Limb (tissue), 2 donors: ENCODE measurements at regions not wholly inside any gene's neighbourhood (a gene's known extent, or its start where the extent isn't known, plus 50 kb on each side); places are given as distances from the start of the nearest gene placed in this dataset.

Experiments
- DNase-seq, 2 donors: peaks; one replicate each; pipeline ENCODE4 v3.0.0-alpha.2; 2016; ENCODE audit errors: extremely low spot score in 2 of 2

- DNase-seq: peak in 1 of 2 donors; percentile 13
These were observed 449.0 kb downstream of the MATN1 start for GRCh38 chr1:30274173-30274970.

DNA sequence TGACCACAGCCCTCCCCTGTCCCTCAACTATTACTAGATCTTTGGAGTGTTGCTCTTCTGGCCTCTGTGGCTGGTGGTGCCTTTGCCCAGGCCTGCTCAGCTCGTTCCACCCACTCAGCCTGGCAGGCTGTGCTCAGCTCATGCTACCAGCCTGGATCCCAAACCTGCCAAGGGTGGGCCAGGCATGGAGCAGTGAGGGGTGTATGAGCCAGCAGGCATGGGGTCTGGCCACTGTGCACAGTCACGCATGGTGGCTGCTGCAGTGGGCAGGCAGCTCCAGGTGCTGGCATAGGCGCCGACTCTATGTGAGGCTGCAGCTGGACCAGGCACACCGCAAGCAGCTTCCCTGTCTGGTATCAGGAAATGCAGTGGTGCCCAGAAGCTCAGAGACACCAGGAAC, 449.9 kb downstream of the MATN1 start:
- peak in 1 of 2 donors; percentile 4 for DNase-seq

DNA sequence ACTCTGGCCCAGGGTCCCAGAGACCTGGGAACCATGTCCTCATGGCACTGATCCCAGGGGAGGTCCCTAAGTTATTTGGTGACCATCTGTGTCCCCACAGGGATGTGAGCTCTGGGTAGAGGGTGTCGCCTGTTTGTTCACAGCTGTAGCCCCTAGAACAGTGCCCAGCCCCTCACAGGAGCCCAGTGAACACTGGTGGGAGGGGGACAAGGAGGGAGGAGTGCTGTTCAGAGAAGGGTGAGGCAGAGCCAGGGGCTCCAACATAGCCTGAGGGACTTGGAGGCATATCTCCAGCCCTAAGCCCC, 450.4 kb downstream of the MATN1 start:
- no peak for DNase-seq

DNA sequence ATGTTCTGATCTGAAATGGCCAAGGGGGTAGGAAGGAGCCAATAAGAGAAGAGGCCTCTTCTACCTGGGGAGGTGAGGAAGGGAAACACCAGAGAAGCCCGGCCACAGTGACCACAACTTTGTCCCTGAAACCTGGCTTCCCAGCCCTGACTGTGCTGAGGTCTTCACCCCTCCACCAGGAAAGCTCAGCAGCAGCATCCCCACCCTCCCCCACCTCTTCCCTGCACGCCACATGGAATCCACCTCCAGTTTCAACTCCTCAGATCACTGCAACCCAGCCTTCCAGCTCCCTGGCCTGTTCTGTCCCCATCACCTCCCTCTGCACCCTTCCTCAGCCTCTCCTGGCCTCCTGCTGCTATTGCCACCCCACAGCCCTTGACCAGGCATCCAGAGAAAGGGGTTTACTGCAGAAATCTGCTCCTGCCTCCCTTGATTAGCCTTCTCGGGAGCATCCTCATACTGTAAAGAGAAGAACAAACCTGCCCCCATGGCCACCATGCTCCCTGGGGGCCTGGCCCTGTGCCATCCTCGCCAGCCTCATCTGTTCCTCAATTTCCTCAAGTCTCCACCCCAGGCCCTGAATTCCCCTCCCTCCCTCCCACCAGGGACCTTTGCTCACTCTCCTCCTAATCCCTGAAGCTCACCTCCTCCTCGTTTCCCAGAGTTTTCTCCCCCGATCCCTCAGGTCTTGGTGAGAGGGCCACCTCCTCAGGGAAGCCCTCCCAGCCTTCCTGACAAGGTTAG, 450.9 kb downstream of the MATN1 start:
- no peak for DNase-seq

GRCh38 chr1:30271401-30272276, 451.7 kb downstream of the MATN1 start:
- DNase-seq: no peak

DNA sequence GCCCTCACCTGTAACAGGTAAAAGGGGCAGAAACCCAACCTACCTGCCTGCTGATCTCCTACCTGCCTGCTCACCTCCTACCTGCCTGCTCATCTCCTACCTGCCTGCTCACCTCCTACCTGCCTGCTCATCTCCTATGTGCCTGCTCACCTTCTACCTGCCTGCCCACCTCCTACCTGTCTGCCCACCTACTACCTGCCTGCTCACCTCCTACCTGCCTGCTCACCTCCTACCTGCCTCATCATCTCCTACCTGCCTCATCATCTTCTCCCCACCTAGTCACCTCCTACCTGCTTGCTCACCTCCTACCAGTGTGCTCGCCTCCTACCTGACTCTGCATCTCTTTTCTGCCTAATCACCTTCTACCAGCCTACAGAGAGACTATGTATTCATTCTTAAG, 452.9 kb downstream of the MATN1 start:
- no peak for DNase-seq

GRCh38 chr1:30268923-30269666, 454.3 kb downstream of the MATN1 start:
- DNase-seq: no peak

GRCh38 chr1:30267856-30268255, 455.5 kb downstream of the MATN1 start:
- no peak for DNase-seq

GRCh38 chr1:30267046-30267445, 456.3 kb downstream of the MATN1 start:
- no peak for DNase-seq

- no peak for DNase-seq
These were observed 458.0 kb downstream of the MATN1 start for GRCh38 chr1:30265127-30266070.

DNA sequence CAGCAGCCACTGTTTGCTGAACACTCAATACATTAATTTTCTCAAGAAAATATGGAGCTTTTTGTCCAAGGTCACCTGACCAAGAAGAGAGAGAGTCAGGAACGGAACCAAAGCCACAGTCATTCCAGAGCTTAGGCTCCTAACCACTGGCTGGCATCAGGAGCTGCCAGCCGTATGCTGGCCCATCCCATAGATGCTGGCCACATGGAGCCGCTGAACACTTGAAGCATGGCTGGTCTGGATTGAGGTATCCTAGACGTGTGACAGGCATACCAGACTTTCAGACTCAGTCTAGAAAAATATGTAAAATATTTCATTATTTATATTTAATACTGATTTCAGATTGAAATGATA, 458.7 kb downstream of the MATN1 start:
- DNase-seq: no peak

DNA sequence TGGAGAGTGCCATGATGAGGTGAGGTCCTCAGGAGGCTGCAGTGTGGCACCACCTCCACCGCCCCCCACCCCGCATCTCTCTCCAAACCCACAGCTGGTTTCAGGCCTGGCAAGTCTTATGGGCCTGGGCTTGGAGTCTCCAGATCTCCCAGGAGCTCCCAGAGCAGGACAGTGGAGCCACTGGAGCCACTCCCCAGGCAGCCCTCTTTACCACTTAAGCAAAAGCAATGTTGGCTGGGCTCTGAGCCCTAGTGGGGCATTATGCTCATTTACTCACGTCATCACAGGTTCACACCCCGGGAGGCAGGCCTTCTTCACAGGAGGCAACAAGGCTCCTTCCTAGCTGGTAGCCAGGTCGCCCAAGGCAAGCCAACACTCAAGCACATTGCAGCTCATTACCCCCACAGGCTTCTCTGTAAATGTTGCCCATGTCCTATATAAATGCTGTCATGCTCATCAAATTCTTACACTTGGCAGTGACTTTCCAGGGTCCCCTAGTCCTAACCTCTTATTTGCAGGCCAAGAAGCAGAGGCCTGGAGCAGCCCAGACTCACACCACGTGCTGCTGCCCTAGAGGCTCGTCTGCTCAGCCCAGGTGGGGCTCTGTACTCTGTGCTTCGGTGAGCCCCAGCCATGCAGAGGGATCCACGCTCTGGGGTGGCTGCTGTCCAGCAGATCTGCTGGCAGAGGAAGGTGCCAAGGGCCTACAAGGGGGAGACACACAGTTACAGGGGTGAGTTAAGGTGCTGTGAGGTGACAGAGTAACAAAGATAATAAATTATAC, 459.3 kb downstream of the MATN1 start:
- no peak for DNase-seq

DNA sequence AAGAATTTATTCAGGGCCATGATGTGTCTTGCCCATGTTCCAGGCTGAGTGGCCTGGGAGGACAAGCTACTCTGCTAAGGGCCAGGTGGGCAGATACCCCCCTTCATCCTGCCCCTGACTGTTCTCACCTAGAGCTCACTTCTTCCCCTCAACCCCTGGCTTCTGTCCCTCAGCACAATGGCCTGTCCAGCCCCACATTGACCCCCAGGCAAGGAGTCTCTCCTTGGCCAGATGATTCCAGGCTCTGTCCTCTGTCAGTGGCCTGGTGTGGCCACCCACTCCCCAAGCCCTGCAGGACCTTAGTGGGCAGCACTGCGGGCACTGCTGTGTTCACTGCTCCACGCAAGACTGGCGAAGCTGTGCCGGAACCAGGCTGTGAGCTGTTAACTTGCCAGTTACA, 460.0 kb downstream of the MATN1 start:
- no peak for DNase-seq

DNA sequence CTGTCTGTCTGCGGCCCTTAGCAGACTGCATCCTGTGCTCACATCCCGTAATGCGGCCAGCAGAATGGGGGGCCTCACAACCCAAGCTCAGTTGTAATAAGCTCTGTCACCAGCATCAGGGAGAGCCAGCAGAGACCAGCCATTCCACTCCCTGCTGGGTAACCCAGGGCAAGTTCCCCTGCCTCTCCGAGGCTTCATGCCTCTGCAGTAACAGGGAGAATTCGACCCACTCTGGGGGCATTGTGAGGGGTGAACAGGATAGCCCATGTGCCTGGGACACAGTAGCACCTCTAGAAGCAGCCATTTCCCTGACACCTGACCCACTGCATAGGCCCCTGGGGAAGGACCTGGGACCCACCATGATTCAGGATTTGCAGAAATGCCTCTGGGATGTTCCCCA, 461.2 kb downstream of the MATN1 start:
- DNase-seq: no peak

DNA sequence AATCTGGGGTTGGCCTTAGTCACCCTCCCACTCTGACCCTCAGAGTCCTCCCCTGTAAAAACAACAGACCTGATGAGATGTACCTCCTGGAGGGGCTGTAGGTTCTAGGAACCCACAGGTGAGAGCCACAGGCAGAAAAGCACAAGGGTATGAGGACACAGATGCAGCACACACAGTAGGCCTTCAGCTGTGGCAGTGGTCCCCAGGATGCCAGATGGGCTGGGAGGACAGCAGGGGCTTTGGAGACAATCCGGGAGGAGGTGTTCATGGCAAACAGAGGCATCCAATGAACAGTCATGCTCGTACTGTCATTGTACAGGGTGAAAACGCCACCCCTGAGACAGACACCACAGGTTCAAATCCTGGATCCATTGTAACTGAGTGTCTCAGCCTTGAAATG, 463.1 kb downstream of the MATN1 start:
- DNase-seq: no peak

- DNase-seq: no peak
These were observed 463.8 kb downstream of the MATN1 start for GRCh38 chr1:30259631-30260030.

GRCh38 chr1:30258876-30259275, 464.5 kb downstream of the MATN1 start:
- DNase-seq: no peak

DNA sequence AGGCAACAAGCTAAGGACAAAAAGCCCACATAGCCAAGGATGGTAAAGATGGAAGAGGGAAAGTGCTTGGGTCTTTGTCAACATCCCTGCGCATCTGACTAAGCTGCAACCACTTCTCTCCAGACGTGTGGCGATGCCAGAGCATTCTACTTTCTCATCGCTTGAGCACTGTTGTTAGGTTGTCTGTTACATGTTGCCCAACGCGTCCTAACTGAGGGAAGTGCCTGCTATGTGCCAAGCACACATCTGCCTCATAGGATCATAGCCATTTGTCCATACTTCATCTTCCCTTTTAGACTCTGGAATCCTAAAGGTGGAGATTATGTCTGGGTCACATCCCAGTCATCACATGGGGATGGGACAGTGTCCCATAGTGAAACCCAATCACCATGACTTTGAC, 464.9 kb downstream of the MATN1 start:
- DNase-seq: no peak

DNA sequence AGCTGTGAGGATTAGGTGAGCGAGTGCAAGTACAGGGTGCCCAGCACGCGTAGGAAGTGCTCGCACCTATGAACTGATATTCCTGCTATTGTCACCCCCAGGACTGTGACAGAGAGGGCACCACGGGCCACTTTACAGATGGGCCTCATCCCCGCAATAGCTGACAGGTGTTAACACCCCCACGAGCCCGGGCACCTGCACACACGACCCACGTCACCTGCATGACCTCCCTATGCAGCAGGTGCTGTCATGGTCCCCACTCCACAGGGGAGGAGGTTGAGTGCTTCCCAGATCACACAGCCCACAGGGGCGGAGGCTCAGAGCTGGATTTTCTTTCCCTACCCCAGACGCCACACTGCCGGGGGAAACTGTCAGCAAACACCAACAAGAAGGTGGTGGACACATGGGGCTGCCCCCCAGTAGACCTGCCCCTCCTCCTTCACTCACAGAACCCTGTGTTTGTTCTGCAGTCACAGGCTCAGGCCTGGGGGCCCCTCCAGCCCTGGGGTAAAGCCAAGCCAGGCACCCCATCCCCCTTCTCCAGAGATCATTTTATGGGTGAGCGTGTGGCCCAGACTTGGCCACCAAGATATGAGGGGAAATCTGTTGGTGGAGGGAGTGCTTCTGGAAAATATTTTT, 465.5 kb downstream of the MATN1 start:
- no peak for DNase-seq
